HG03103 (cell line): ENCODE measurements at regions not wholly inside any gene's neighbourhood (a gene's known extent, or its start where the extent isn't known, plus 50 kb on each side); places are given as distances from the start of the nearest gene placed in this dataset.
"Not testable (repeated sequence)": the region's sequence is repeated elsewhere in the genome, so short reads cannot be mapped to it uniquely, and the experiment has no call there.

Experiments used
- ATAC-seq: cut with Tn5 transposase; IDR thresholded peaks from one replicate; pipeline ENCODE4 v1.9.1; 2021; ENCODE audit warnings: low read depth; ENCODE audit not compliant: unreplicated experiment

GRCh38 chr11:10982704-10983510, 125.1 kb upstream of the ZBED5 start:
- ATAC-seq: no peak

GRCh38 chr11:10979529-10979928, 121.7 kb upstream of the ZBED5 start:
- no peak for ATAC-seq

GRCh38 chr11:10978198-10978597, 120.3 kb upstream of the ZBED5 start:
- no peak for ATAC-seq

DNA sequence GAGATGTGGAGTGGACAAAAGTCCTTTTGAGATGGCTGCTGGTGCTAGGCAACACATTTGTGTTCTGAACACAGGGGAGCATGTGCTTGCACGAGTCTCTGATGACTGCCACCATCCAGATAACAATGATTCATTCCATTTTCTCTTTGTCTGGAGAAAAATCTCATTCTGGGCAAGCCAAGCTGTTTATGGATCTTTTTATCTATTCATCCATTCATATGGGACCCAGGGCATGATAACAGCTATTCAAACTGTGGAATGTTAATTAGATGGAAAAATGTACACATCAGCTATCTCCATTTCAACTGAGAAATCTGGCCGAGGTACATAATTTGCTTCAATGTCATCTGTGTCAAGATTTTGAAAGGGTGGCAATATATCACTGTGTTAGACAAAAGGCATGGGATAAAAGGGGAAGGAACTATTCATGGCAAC, 117.5 kb upstream of the ZBED5 start:
- no peak for ATAC-seq

- ATAC-seq: no peak
Observed at GRCh38 chr11:10973416-10973815, 115.6 kb upstream of the ZBED5 start.

- no peak for ATAC-seq
Observed at GRCh38 chr11:10970926-10971325, 113.1 kb upstream of the ZBED5 start.

DNA sequence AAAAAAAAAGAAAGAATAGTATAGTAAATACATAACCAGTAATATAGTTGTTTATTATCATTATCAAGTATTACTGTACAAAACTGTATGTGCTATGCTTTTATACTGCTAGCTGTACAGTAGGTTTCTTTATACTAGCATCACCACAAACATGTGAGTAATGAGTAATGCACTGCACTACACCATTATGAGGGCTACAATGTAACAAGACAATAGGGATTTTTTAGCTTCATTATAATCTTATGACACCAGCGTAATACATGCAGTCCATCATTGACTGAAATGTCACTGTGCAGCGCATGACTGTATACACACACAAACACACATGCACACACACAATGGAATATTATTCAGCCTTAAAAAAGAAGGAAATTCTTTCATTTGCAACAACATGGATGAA, 111.5 kb upstream of the ZBED5 start:
- no peak for ATAC-seq

- ATAC-seq: not testable (repeated sequence)
Observed at GRCh38 chr11:10956884-10957283, 99.0 kb upstream of the ZBED5 start.

DNA sequence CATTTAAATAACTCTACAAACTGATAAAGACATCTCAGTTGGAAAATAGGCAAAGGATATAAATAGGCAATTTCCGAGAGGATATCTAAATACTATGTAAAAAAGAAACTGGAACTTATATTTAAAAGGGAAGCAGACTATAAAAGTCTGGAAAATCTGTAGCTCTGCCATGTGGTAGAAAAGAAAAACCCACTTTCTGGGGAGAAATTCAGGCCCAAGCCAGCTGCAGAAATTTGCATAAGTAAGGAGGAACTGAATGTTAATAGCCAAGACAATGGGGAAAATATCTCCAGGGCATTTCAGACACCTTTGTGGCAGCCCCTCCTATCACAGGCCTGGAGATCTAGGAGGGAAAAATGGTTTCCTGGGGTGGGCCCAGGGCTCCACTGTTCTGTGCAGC, 97.8 kb upstream of the ZBED5 start:
- ATAC-seq: no peak

- ATAC-seq: no peak
Observed at GRCh38 chr11:10954184-10954583, 96.3 kb upstream of the ZBED5 start.

- no peak for ATAC-seq
Observed at GRCh38 chr11:10952872-10953271, 95.0 kb upstream of the ZBED5 start.

GRCh38 chr11:10947935-10948334, 90.1 kb upstream of the ZBED5 start:
- not testable (repeated sequence) for ATAC-seq

- ATAC-seq: no peak
Observed at GRCh38 chr11:10946072-10946471, 88.2 kb upstream of the ZBED5 start.

DNA sequence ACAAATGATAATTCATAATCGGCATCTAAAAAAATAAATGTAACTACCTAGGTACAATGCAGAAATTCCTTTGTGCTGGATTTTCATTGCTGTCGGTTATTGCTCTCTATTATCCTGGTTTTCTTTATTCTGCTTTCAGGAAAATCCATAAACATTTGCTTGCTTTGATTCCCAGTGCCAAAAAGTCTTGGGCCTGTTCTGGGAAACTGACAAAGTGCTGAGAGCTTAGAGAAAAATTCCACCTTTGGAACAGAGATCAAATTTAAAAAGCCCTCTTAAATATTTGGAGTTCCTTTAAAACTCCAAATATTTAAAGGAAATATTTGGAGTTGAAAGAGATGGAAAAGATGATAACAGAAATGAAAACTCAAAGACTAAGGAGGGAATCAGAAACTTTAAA, 87.3 kb upstream of the ZBED5 start:
- no peak for ATAC-seq

GRCh38 chr11:10943968-10944367, 86.1 kb upstream of the ZBED5 start:
- no peak for ATAC-seq

DNA sequence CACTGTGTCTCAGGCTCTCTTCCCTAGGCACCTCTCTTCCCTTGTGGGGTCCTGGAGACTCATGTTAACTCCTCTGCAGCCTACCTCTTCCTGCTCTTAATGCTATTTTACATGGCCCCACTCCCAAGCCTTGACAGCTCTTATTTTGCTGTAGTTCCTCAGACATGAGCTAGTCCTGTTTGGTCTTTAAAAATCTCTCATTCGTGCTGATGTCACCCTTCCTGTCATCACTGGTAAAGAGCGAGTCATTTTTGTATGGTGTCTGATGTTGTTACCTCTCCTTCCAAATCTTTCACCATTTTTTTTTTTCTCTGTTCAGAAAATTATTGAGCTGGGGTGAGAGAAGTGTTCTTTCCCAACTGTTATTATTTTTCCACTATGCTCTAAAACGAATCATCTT, 84.8 kb upstream of the ZBED5 start:
- no peak for ATAC-seq

- no peak for ATAC-seq
Observed at GRCh38 chr11:10941871-10942270, 84.0 kb upstream of the ZBED5 start.

- no peak for ATAC-seq
Observed at GRCh38 chr11:10941414-10941813, 83.6 kb upstream of the ZBED5 start.

GRCh38 chr11:10938650-10939387, 81.0 kb upstream of the ZBED5 start:
- no peak for ATAC-seq

GRCh38 chr11:10938231-10938630, 80.4 kb upstream of the ZBED5 start:
- ATAC-seq: no peak

DNA sequence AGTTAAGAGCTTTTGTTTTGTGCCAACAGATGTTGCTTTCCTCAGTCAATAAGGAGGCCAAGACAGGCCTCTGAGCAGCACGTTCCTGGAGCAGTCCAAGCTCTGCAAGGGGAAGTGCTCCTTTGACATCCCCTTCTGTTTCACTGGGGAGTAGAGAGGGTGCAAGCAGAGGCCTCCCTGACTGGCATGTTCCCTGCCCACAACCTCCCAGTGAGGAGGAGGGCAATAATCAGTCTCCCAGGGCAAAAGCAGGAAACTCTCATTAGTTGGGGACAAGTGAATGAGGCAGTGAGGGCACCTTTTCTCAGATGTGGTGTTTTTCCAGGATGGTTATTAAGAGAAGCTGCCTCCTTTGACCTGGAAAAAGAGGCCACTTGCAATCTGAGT, 79.5 kb upstream of the ZBED5 start:
- ATAC-seq: no peak
